Muscle layer of duodenum (tissue), 2 donors: ENCODE measurements at regions not wholly inside any gene's neighbourhood (a gene's known extent, or its start where the extent isn't known, plus 50 kb on each side); places are given as distances from the start of the nearest gene placed in this dataset.

Source experiments
- H3K27ac ChIP-seq: one replicate; pipeline ENCODE4 v1.7.0; 2013; ENCODE audit warnings: mild to moderate bottlenecking, low read length
- H3K27me3 ChIP-seq: one replicate; pipeline ENCODE4 v1.7.0; 2013; ENCODE audit warnings: low read depth, mild to moderate bottlenecking, control low read depth, low read length
- H3K36me3 ChIP-seq, 2 donors: one replicate each; pipeline ENCODE4 v1.7.0; 2013; ENCODE audit warnings: low read length in 2 of 2, control low read depth in 1 of 2, mild to moderate bottlenecking in 1 of 2; ENCODE audit not compliant: insufficient read depth in 2 of 2, control insufficient read depth in 1 of 2
- H3K4me1 ChIP-seq, 2 donors: one replicate each; pipeline ENCODE4 v1.7.0; 2013; ENCODE audit warnings: low read length in 2 of 2, mild to moderate bottlenecking in 2 of 2, control low read depth in 1 of 2, moderate library complexity in 1 of 2; ENCODE audit not compliant: insufficient read depth in 2 of 2, control insufficient read depth in 1 of 2
- H3K4me3 ChIP-seq, 2 donors: one replicate each; pipeline ENCODE4 v1.7.0; 2013; ENCODE audit warnings: low read length in 2 of 2, low read depth in 1 of 2, mild to moderate bottlenecking in 1 of 2
- H3K9me3 ChIP-seq, 2 donors: one replicate each; pipeline ENCODE4 v1.7.0; 2013; ENCODE audit warnings: low read length in 2 of 2, control low read depth in 1 of 2, mild to moderate bottlenecking in 1 of 2; ENCODE audit not compliant: control insufficient read depth in 1 of 2
- donor health status: healthy.

DNA sequence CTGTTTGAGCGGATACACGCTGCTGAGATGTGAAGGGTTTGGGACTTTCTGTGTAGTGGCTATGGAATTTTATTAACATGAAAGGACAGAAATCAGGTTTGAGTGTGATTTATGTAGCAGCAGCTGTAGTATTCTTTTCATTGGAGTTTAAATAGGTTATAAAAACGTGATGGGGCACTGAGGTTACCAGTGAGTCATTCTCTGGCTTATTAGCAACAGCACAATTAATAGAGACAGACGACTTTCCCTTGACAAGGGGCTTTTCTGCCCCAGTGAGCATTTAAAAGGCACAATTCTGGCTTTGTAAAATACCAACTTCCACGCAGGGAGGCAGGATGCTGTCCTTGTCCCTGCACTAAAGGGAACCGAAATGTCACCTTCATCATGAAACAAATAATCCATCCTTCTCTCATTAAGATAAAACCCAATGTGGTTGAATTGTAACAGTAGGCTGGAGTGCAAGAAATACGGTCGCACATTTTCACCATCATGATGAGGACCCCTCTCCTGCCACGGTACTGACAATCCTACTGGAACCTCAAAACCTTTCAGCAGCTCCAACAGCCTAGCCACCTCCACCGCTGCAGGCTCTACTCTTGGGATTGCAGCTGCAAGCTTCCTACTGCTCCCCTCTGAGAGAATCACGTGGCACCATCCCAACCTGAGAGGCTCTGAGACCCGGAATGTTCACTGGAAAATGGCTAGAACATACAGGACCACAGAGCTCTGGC lies 293.9 kb downstream of the IRX1 start:
- Histone ChIP-seq H3K4me1 (no peaks in the 10 kb centered on the region), H3K9me3 (no peaks in the 10 kb centered on the region), H3K27ac (no peak overlapping the region)

DNA sequence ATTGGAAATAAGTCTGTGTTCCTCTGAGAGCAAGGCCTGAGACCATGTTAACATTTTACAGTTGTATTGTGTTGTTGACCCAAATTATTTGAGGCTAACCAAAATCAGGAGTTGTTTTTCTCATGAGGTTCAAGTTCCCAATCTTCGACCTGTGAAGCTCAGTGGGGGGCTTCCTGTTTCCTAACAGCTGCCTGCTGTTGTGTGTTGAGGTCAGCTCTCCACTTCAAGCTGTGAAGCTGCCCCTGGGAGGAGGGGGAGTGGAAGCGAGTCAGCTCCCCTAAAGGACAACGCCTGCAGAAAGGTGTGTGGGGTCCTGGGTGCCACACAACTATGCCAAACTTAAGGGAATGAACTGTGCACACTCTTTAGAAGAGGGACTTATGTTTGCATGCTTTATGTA lies 295.5 kb downstream of the IRX1 start:
- no peak overlapping the region for H3K27ac ChIP-seq
- H3K4me3 ChIP-seq, result no peak overlapping the region
- H3K4me1 ChIP-seq, result no peaks in the 10 kb centered on the region
- no peaks in the 10 kb centered on the region for H3K9me3 ChIP-seq
- no peaks in the 10 kb centered on the region for H3K36me3 ChIP-seq
- no peaks in the 10 kb centered on the region for H3K27me3 ChIP-seq

More for the DNA sequence above, 293.9 kb downstream of the IRX1 start:
- Histone ChIP-seq H3K36me3 (no peaks in the 10 kb centered on the region), H3K4me3 (no peak overlapping the region), H3K27me3 (no peaks in the 10 kb centered on the region)

DNA sequence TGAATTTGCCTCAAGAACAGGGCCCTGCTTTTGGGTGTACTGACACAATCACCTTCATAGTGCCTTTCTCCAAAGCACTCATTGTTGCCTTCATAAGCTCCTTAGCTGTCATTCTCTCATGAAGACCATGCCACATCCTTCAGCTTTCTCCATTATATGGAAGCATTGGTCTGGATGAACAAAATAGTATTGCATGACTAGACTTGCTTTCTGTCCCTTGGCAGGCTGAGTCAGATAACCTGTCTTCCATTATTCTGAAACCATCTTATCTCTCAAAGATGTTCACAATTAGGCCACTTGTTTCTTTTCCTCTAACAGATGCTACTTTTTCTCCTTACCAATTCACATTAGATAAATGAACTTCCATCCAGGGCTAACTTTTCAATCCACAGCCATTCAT lies 297.9 kb downstream of the IRX1 start:
- no peaks in the 10 kb centered on the region for H3K27me3 ChIP-seq
- H3K9me3 ChIP-seq, result peaks cover 0 to 10% of the 10 kb centered on the region in 2 donors
- H3K4me3 ChIP-seq, result no peak overlapping the region
- no peak overlapping the region for H3K27ac ChIP-seq
- no peaks in the 10 kb centered on the region for H3K4me1 ChIP-seq
- H3K36me3 ChIP-seq, result no peaks in the 10 kb centered on the region

DNA sequence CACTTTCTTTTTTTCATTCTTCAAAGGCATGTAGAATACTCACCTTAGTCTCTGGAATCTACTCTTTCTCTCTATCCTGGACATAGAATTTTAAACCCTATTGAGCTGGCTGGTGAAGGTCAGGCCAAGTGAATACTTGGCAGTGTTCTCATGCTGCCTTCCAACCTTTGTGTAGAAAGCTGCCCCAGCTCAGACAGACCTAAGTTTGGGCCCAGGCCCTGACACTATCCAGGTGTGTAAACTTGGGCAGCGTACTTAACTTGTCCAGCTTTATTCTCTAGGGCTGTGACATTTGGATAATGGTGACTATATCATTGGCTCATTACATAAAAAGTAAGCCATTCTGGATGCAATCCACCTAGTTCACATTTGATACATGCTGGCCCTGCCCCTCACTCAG lies 298.3 kb downstream of the IRX1 start:
- no peaks in the 10 kb centered on the region for H3K36me3 ChIP-seq
- H3K9me3 ChIP-seq, result peaks cover 0 to 10% of the 10 kb centered on the region in 2 donors
- no peak overlapping the region for H3K4me3 ChIP-seq
- no peaks in the 10 kb centered on the region for H3K4me1 ChIP-seq
- no peak overlapping the region for H3K27ac ChIP-seq
- H3K27me3 ChIP-seq, result no peaks in the 10 kb centered on the region

DNA sequence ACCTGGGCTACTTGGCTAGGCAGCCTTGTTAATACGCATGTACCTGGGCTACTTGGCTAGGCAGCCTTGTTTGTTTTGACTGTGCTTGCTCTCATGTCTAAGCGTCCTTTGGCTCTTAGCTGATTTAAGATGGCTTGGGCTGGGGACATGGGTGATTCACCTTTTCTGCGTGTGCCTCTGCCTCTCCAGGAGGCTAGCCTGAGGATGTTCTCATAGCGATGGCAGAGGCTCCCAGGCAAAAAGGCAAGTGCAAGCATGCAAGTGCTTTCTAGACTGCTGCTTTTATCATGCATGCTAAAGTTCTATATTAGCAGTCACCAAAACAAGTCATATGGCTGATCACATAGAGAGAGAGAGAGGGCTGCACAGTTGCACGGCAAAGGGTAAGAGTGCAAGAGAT lies 300.5 kb downstream of the IRX1 start:
- H3K27me3 ChIP-seq, result no peaks in the 10 kb centered on the region
- no peaks in the 10 kb centered on the region for H3K4me1 ChIP-seq
- no peak overlapping the region for H3K27ac ChIP-seq
- H3K36me3 ChIP-seq, result no peaks in the 10 kb centered on the region
- peaks cover 0 to 10% of the 10 kb centered on the region in 2 donors for H3K9me3 ChIP-seq
- H3K4me3 ChIP-seq, result no peak overlapping the region

DNA sequence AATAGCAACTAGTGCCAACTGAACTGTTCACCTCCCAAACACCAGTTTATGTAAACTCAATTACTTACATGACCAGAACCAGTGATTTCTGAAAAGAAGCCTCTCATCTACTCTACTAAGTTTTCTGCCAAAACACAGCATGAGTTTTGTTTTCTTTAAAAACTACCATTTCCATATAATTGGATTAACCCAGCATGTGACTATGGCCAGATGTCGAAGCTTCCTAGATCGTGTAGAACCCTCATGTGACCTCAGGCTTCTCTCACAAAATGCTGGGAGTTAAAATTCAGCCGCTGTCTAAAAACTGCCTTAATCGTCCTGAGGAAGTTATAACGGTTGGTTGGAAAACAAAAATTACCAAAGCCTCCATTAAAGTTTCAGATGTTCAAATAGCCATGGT lies 303.5 kb downstream of the IRX1 start:
- Histone ChIP-seq H3K4me3 (no peak overlapping the region), H3K9me3 (peaks cover 0 to 10% of the 10 kb centered on the region in 2 donors)

DNA sequence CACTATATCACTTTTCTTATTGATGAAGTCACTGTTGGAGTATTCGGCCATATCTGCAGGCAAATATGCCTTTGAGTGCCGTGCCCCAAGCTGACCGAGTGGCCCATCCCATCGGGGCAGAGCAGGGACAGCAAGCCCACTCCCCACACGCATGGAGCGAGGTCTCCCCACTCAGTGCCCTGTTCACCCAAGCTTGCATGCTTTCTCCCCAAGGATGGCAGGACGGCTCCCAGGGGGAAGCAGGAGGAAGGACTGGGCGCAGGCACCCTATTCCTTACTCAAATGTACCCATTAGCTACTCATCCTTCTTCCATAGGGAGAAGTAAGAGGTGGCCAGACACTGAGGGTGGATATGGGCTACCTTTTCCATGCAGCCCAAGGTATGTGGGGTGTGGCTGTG lies 309.0 kb downstream of the IRX1 start:
- H3K36me3 ChIP-seq, result no peaks in the 10 kb centered on the region
- H3K27me3 ChIP-seq, result no peaks in the 10 kb centered on the region
- H3K27ac ChIP-seq, result no peak overlapping the region
- H3K9me3 ChIP-seq, result no peaks in the 10 kb centered on the region
- no peaks in the 10 kb centered on the region for H3K4me1 ChIP-seq
- H3K4me3 ChIP-seq, result no peak overlapping the region

More for the DNA sequence above, 303.5 kb downstream of the IRX1 start:
- H3K27ac ChIP-seq, result no peak overlapping the region
- H3K4me1 ChIP-seq, result no peaks in the 10 kb centered on the region
- H3K36me3 ChIP-seq, result no peaks in the 10 kb centered on the region
- no peaks in the 10 kb centered on the region for H3K27me3 ChIP-seq

DNA sequence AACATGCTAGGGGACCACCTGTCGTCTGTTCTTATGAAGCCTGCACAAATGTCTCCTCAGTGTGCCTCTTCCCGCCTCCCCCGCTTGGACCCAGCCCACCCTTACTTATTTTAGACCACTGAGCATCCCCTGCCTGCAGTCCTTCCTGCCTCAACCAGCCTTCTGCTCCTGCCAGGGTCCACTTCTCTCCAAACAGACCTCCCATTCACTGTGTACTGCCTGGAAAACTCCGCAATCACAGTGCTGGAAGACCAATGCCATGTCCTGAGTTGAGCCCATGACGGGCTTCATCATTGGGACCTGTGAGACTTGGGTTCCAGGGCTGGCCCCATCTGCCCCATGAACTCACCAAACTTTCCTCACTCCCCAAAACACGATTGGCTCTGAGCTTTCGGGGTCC lies 309.4 kb downstream of the IRX1 start:
- no peaks in the 10 kb centered on the region for H3K4me1 ChIP-seq
- no peaks in the 10 kb centered on the region for H3K9me3 ChIP-seq
- H3K4me3 ChIP-seq, result no peak overlapping the region
- no peak overlapping the region for H3K27ac ChIP-seq
- H3K36me3 ChIP-seq, result no peaks in the 10 kb centered on the region
- no peaks in the 10 kb centered on the region for H3K27me3 ChIP-seq

DNA sequence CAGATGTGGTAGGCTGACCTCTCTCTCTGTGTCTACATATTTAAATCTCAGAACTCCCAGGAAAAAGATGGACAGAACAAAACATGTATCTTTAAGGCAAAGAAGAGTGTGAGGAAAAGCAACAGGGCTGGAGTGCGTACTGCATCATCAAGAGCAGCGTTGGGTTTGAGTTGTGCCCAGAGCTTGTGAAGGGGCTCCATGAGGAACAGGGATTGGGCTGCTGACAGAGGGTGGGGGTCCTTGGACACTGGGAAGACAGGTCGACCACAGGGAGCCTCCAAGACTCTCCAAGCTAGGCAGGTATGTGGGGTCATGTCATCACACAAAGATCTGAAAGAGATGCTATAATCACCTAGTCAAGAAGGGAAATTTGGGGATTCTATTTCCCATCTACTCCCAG lies 309.9 kb downstream of the IRX1 start:
- no peak overlapping the region for H3K27ac ChIP-seq
- H3K4me1 ChIP-seq, result no peaks in the 10 kb centered on the region
- no peaks in the 10 kb centered on the region for H3K36me3 ChIP-seq
- no peaks in the 10 kb centered on the region for H3K9me3 ChIP-seq
- no peak overlapping the region for H3K4me3 ChIP-seq
- H3K27me3 ChIP-seq, result no peaks in the 10 kb centered on the region

DNA sequence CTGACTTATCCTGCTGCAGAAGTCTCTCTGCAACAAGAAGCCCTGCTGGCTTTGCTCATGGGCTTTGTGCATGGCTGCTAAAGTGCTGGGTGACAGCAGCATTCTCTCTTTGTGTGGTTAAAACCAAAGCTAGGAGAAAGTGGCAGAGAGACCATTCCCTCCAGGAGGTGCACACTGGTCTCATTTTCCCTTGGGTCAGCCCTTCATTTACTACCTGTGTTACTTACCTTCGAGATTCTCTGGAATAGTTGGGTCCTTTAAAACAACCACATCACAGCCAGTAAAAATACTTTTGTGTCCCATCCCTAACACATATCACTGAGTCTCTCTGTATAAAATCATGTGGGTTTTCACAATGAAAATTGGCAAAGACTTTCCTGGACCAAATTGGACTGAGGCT lies 315.5 kb downstream of the IRX1 start:
- Histone ChIP-seq H3K4me3 (no peak overlapping the region), H3K27ac (no peak overlapping the region), H3K4me1 (no peaks in the 10 kb centered on the region), H3K36me3 (no peaks in the 10 kb centered on the region), H3K9me3 (no peaks in the 10 kb centered on the region), H3K27me3 (no peaks in the 10 kb centered on the region)

DNA sequence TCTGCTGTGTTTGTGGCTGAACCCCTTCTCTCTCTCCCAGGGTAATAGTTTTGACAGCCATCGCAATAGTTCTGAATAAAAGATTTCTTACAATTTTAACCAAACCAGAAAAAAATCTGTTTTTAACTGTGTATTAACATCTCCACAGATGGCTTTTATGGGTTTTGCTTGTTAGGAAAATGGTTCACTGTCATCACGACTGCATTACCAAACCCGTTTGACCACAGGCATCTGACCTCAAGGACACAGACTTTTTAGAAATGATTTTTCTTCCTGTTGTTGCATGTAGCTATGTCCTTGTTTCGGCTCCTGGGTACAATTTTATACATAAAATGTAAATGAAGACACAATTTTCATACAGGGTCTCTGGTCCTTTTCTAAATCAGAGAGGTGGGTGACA lies 316.1 kb downstream of the IRX1 start:
- H3K4me1 ChIP-seq, result no peaks in the 10 kb centered on the region
- H3K4me3 ChIP-seq, result no peak overlapping the region
- no peak overlapping the region for H3K27ac ChIP-seq
- no peaks in the 10 kb centered on the region for H3K9me3 ChIP-seq
- H3K27me3 ChIP-seq, result no peaks in the 10 kb centered on the region
- H3K36me3 ChIP-seq, result no peaks in the 10 kb centered on the region

DNA sequence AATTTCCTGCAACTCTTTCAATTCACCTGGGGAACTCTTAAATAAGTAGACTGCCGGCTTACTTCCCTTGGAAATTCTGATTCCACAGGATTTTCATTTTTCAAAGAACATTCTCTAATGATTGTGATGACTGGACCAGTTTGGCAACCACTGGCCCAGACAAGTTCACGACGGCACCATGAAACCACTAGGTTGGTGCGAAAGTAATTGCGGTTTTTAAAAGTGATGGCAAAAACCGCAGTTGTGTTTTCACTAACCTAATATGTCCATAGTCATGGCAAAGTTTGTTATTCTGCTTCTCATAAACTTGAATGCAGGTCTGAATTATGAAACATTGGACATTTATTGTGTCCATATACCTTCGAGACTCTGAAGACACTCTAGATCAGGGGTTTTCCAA lies 317.2 kb downstream of the IRX1 start:
- Histone ChIP-seq H3K4me3 (no peak overlapping the region), H3K4me1 (no peaks in the 10 kb centered on the region)

More for the DNA sequence above, 317.2 kb downstream of the IRX1 start:
- Histone ChIP-seq H3K36me3 (no peaks in the 10 kb centered on the region), H3K9me3 (no peaks in the 10 kb centered on the region), H3K27ac (no peak overlapping the region), H3K27me3 (no peaks in the 10 kb centered on the region)
